OCI-LY7 (cell line): ENCODE measurements at regions not wholly inside any gene's neighbourhood (a gene's known extent, or its start where the extent isn't known, plus 50 kb on each side); places are given as distances from the start of the nearest gene placed in this dataset.

ENCODE experiments used
- CTCF ChIP-seq: fragments of 200-600 bp; sonication (generic); conservative IDR thresholded peaks from 2 replicates; pipeline ENCODE4 v1.5.1; 2014; ENCODE audit warnings: mild to moderate bottlenecking, antibody characterized with exemption, low read length, moderate library complexity, mixed read lengths
- EZH2phosphoT487 ChIP-seq: fragments of 200-600 bp; sonication (generic); IDR thresholded peaks from 2 replicates; pipeline ENCODE4 v1.6.1; 2018; ENCODE audit warnings: low read depth, borderline replicate concordance, mild to moderate bottlenecking, mixed run types, antibody characterized with exemption, low read length, moderate library complexity, mixed read lengths

- TF ChIP-seq CTCF (no peak), EZH2phosphoT487 (no peak)
These were observed 92.5 kb downstream of the KLF6 start for GRCh38 chr10:3692387-3692999.
